BE2C (cell line): ENCODE measurements at regions not wholly inside any gene's neighbourhood (a gene's known extent, or its start where the extent isn't known, plus 50 kb on each side); places are given as distances from the start of the nearest gene placed in this dataset.

Experiments used
- DNase-seq: peaks from one replicate; pipeline ENCODE4 v3.0.0-alpha.2; 2020
- H3K27me3 ChIP-seq: fragments of 250-450 bp; sonication (Bioruptor Pico); 2 replicates; pipeline ENCODE4 v1.5.1; 2020; ENCODE audit warnings: mild to moderate bottlenecking
- H3K36me3 ChIP-seq: fragments of 250-450 bp; sonication (Bioruptor Pico); 2 replicates; pipeline ENCODE4 v1.5.1; 2020; ENCODE audit warnings: mild to moderate bottlenecking
- H3K4me1 ChIP-seq: fragments of 250-450 bp; sonication (Bioruptor Pico); 2 replicates; pipeline ENCODE4 v1.5.1; 2020
- H3K4me3 ChIP-seq: 2 replicates; pipeline ENCODE4 v1.5.1; 2011; ENCODE audit warnings: low read depth, low read length
- H3K9me3 ChIP-seq: fragments of 250-450 bp; sonication (Bioruptor Pico); 2 replicates; pipeline ENCODE4 v1.5.1; 2020
- CTCF ChIP-seq: IDR thresholded peaks from 2 replicates; pipeline ENCODE4 v1.5.1; 2012; ENCODE audit warnings: mild to moderate bottlenecking, low read depth, low read length

DNA sequence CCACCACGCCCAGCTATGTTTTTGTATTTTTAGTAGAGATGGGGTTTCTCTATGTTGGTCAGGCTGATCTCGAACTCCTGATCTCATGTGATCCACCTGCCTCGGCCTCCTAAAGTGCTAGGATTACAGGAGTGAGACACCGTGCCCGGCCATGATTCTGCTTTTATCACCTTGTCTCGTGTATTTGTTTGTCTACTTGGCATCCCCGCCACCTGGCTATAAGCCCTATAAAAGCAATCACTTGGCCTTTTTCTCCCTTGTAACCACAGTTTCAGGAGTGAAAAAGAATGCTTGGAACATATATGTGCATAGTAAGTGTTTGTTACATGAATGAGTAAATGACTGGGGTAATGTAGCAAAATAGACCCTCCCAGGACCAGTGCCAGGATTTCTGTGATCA lies 77.5 kb upstream of the PAPOLG start:
- H3K4me3 ChIP-seq = no peak overlapping the region
- no peak for DNase-seq
- no peaks in the 10 kb centered on the region for H3K36me3 ChIP-seq
- H3K27me3 ChIP-seq = no peaks in the 10 kb centered on the region
- no peaks in the 10 kb centered on the region for H3K4me1 ChIP-seq
- no peaks in the 10 kb centered on the region for H3K9me3 ChIP-seq
- TF ChIP-seq CTCF = no peak

DNA sequence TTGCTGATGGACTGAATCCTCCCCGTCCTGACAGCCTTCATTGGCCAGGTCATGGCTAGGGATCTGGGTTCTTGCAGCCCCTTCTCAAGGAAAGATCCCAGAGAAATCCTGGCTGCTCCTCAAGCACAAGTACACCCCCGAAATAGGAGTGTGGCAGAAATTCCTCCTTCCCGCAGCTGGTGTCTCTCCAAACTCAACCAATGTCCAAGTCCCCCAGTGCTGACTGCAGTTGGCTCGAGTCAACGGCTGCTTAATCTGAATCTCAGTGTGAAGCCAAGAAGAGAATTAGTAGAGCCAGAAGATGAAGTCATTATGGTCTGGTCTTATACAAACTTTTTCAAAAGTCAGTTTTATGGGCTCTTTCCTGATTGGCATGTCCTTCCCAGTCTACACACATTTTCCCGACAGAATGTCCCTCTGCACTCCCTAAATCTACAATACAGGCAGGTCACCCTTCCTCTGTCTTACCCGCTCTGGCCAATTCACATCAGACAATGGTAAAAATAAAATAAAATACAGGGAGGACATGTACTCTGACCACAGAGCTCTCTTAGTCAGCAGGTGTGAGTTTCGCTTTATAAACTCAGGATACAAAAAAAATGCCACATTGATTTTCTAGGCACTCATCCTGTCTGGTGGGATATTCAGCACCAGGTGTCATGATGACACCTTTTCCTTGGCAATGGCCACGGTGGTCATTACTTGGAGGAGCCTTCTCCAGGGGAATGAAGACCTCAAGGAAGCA lies 76.9 kb upstream of the PAPOLG start:
- H3K9me3 ChIP-seq = no peaks in the 10 kb centered on the region
- H3K4me1 ChIP-seq = no peaks in the 10 kb centered on the region
- H3K27me3 ChIP-seq = no peaks in the 10 kb centered on the region
- H3K36me3 ChIP-seq = no peaks in the 10 kb centered on the region
- DNase-seq = no peak
- TF ChIP-seq CTCF = no peak
- no peak overlapping the region for H3K4me3 ChIP-seq

GRCh38 chr2:60693551-60693950 lies 62.5 kb upstream of the PAPOLG start:
- Histone ChIP-seq H3K4me1 (no peaks in the 10 kb centered on the region), H3K4me3 (no peak overlapping the region), H3K36me3 (no peaks in the 10 kb centered on the region), H3K9me3 (no peaks in the 10 kb centered on the region), H3K27me3 (no peaks in the 10 kb centered on the region; the same call in 1 of the 2 replicates)
- TF ChIP-seq CTCF = no peak
- no peak for DNase-seq

- Histone ChIP-seq H3K36me3 (no peaks in the 10 kb centered on the region), H3K9me3 (no peaks in the 10 kb centered on the region), H3K4me3 (no peak overlapping the region), H3K4me1 (no peaks in the 10 kb centered on the region), H3K27me3 (no peaks in the 10 kb centered on the region; the same call in 1 of the 2 replicates)
- TF ChIP-seq CTCF = no peak
- no peak for DNase-seq
Observed at GRCh38 chr2:60695793-60696192, 60.3 kb upstream of the PAPOLG start.

DNA sequence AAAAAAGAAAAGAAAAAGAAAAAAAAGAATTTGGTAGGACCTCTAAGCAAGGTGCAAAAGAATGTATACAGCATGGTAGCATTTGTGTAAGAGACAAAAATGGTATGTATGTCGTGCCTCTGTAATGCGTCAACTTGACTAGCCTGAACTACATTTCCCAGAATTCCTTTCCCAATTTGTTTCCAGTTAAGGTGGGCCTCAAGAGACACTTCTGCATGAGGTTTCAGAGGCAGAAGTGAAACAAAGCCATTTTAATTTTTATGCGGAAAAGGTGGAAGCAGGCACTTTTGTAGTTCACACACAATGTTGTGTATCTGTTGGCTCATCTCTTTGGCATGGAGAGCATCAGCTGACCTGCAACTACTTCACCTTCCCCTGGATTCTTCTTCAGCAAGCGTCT lies 56.5 kb upstream of the PAPOLG start:
- no peak for DNase-seq
- TF ChIP-seq CTCF = no peak
- no peaks in the 10 kb centered on the region for H3K36me3 ChIP-seq
- H3K27me3 ChIP-seq = no peaks in the 10 kb centered on the region
- no peak overlapping the region for H3K4me3 ChIP-seq
- H3K9me3 ChIP-seq = no peaks in the 10 kb centered on the region
- H3K4me1 ChIP-seq = no peaks in the 10 kb centered on the region

DNA sequence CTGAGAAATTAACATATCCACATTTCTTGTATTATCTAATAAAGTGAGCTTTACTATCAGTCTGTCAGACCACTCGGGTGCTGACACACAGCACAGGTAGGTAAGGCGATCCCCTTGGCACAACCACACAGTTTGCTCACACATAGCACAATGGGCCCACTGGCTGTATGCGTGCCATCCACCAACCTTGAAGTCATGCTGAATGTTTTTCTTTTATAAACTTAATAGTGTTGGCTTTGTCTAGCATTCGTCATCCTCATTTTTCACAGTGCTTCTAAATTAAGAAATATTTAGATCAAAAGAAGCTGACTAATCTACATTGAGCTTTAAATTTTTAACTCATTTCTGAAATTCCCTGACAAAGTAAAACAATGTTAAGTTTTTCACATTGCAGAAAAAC lies 50.0 kb upstream of the PAPOLG start:
- Histone ChIP-seq H3K36me3 (no peaks in the 10 kb centered on the region), H3K27me3 (no peaks in the 10 kb centered on the region), H3K4me3 (no peak overlapping the region), H3K4me1 (no peaks in the 10 kb centered on the region), H3K9me3 (no peaks in the 10 kb centered on the region)
- no peak for TF ChIP-seq CTCF
- DNase-seq = no peak
